ENCODE measurements at regions not wholly inside any gene's neighbourhood (a gene's known extent, or its start where the extent isn't known, plus 50 kb on each side); places are given as distances from the start of the nearest gene placed in this dataset.

DNA sequence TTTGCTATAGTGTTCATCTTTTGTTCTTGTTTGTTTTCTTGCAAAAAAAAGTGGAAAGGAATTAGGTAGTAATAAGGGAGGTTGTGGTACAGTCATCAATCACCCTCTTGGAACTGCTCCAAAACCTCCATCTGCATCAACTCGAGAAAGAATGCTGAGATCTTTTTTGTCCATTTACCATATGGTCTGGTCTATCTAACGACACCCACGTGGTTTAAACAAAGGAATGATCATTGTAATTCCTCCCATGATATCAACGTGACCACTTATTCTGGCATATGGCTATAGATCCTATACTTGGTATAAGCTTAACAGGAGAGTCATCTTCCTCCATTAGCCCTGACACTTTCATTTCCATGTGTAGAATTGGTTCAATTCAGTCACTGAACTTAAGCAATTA, 1025.3 kb upstream of the NXPH2 start:
- no peak for TF ChIP-seq EP300 (IDR thresholded peaks at IDR 0.05; ENCODE audit: borderline replicate concordance)
- TF ChIP-seq REST (IDR thresholded peaks at IDR 0.05; ENCODE audit: low read depth), result no peak
- TF ChIP-seq, protein P1, sequence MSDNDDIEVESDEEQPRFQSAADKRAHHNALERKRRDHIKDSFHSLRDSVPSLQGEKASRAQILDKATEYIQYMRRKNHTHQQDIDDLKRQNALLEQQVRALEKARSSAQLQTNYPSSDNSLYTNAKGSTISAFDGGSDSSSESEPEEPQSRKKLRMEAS (IDR thresholded peaks at IDR 0.05), result no peak
- TF ChIP-seq ZBTB7A (IDR thresholded peaks at IDR 0.05; ENCODE audit: low read depth), result no peak
- no peak for TF ChIP-seq YY1 (IDR thresholded peaks at IDR 0.05; ENCODE audit: low read depth)
- no peak for TF ChIP-seq EGR1 (IDR thresholded peaks at IDR 0.05)
- no peak for TF ChIP-seq TCF12 (IDR thresholded peaks at IDR 0.05; ENCODE audit: low read depth)

DNA sequence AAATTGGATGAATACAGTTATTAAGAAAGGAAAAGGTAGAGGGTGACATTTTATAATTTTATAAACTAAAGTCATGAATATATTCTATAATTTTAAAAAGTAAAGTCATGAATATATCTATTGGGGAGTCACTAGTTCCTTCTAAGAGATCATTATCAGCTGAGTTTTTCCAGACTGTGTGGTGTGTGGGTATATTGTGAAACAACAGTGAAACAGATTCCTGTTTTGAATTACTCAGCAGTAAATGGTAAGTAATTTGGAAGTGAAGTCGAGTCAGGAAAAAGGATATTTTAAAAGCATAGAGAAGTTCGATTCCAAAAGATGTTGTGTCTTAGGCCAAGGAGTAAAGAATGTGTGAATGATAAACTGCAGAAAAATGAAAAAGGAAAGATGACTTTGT, 1018.2 kb upstream of the NXPH2 start:
- TF ChIP-seq TEAD4 (IDR thresholded peaks at IDR 0.05) (no peak), EGR1 (IDR thresholded peaks at IDR 0.05) (no peak), TCF12 (IDR thresholded peaks at IDR 0.05; ENCODE audit: low read depth) (no peak), YY1 (IDR thresholded peaks at IDR 0.05; ENCODE audit: low read depth) (no peak), NFIC (IDR thresholded peaks at IDR 0.05) (no peak), CREB1 (IDR thresholded peaks at IDR 0.05; ENCODE audit: low read depth) (no peak), RAD21 (IDR thresholded peaks at IDR 0.05; ENCODE audit: low read depth) (no peak), TAF1 (IDR thresholded peaks at IDR 0.05; ENCODE audit: low read depth) (no peak), EP300 (IDR thresholded peaks at IDR 0.05; ENCODE audit: borderline replicate concordance) (no peak), USF1 (IDR thresholded peaks at IDR 0.05) (no peak), ZBTB7A (IDR thresholded peaks at IDR 0.05; ENCODE audit: low read depth) (no peak), REST (IDR thresholded peaks at IDR 0.05; ENCODE audit: low read depth) (no peak), FOXM1 (IDR thresholded peaks at IDR 0.05; ENCODE audit: borderline replicate concordance, low read depth) (no peak), CEBPB (IDR thresholded peaks at IDR 0.05) (no peak)
- TF ChIP-seq, protein P1 (IDR thresholded peaks at IDR 0.05), result no peak

- no peak for TF ChIP-seq CEBPB (IDR thresholded peaks at IDR 0.05)
- TF ChIP-seq RAD21 (IDR thresholded peaks at IDR 0.05; ENCODE audit: low read depth), result peak; percentile 42; the same call in 1 of the 2 replicates
These were observed 1010.9 kb upstream of the NXPH2 start for GRCh38 chr2:139790807-139791752.

DNA sequence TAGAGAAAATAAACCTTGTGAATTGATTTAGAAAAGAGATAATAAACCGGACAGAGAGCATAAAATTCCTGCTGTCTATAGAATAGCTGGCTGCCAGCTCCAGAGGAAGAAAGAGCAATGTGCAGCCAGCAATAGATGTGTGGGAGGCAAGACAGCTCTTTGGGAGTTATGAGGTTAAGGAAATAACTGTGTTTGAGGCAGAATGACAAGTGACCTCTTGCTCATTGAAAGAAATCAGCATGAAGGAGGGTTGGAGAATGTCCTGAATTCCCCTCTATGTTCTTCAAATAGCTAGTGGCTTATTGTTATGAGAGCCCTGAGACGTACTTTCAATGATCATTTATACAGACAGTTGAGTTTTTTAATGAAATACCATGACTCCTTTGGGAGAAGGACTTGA, 1009.9 kb upstream of the NXPH2 start:
- TF ChIP-seq YY1 (IDR thresholded peaks at IDR 0.05; ENCODE audit: low read depth) (no peak), EGR1 (IDR thresholded peaks at IDR 0.05) (no peak), RAD21 (IDR thresholded peaks at IDR 0.05; ENCODE audit: low read depth) (no peak), USF1 (IDR thresholded peaks at IDR 0.05) (no peak), NFIC (IDR thresholded peaks at IDR 0.05) (no peak), TEAD4 (IDR thresholded peaks at IDR 0.05) (no peak), CEBPB (IDR thresholded peaks at IDR 0.05) (no peak), CREB1 (IDR thresholded peaks at IDR 0.05; ENCODE audit: low read depth) (no peak), ZBTB7A (IDR thresholded peaks at IDR 0.05; ENCODE audit: low read depth) (no peak), REST (IDR thresholded peaks at IDR 0.05; ENCODE audit: low read depth) (no peak), TAF1 (IDR thresholded peaks at IDR 0.05; ENCODE audit: low read depth) (no peak), EP300 (IDR thresholded peaks at IDR 0.05; ENCODE audit: borderline replicate concordance) (no peak), FOXM1 (IDR thresholded peaks at IDR 0.05; ENCODE audit: borderline replicate concordance, low read depth) (no peak), TCF12 (IDR thresholded peaks at IDR 0.05; ENCODE audit: low read depth) (no peak)
- TF ChIP-seq, protein P1 (IDR thresholded peaks at IDR 0.05), result no peak

Data from Ishikawa (cell line).